HG03060 (cell line): ENCODE measurements at regions not wholly inside any gene's neighbourhood (a gene's known extent, or its start where the extent isn't known, plus 50 kb on each side); places are given as distances from the start of the nearest gene placed in this dataset.

Experiments
- ATAC-seq: cut with Tn5 transposase; IDR thresholded peaks from one replicate; pipeline ENCODE4 v1.9.1; 2021; ENCODE audit warnings: low read depth, moderate number of reproducible peaks; ENCODE audit not compliant: unreplicated experiment

DNA sequence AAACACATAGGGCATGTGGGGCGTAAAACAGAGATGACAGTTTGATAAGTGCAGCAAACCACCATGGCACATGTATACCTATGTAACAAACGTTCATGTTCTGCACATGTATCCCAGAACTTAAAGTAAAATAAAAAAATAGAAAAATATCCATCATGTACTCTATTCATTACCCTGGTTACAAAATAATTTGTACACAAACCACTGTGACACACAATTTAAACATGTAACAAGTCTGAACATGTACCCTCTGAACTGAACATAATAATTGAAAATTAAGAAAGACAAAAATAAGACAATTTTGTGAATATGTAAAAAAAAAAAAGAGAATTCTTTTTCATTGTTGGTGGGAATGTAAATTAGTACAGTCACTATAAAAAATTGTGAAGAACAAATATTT, 379.2 kb downstream of the KDM5D start:
- no peak for ATAC-seq

GRCh38 chrY:19357249-19357648, 387.3 kb downstream of the KDM5D start:
- ATAC-seq = peak; percentile 21

DNA sequence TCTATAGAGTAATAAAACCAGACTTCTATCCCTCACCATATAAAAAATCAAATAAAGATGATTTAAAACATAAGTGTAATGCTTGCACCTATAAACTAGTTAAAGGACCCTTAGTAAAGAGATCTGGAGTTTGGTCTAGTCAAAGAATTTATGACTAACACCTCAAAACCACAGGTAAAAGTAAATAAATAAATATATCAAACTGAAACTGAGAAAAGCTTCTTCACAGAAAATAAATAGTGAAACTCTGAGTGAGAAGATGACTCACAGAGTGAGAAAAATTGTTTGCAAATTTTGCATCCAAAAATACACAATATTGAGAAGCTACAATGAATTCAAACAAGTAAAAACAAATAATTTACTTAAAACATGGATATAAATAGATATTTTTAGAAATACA, 387.8 kb downstream of the KDM5D start:
- peak; percentile 85 for ATAC-seq

DNA sequence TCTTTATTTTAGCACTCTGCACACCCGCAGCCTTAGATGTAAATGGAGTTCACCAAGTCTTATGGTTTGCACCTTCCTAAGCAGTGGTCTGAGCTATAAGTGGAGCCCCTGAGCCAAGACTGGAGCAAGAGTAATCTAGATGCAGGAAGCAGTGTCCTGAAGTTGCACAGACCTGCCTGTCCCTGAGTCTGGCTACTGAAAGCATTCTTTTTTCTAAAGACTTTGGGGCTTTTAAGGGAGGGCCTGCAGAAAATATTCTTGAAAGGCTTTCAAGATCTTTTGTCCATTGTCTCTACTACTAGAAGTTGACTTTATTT, 389.7 kb downstream of the KDM5D start:
- ATAC-seq = no peak

DNA sequence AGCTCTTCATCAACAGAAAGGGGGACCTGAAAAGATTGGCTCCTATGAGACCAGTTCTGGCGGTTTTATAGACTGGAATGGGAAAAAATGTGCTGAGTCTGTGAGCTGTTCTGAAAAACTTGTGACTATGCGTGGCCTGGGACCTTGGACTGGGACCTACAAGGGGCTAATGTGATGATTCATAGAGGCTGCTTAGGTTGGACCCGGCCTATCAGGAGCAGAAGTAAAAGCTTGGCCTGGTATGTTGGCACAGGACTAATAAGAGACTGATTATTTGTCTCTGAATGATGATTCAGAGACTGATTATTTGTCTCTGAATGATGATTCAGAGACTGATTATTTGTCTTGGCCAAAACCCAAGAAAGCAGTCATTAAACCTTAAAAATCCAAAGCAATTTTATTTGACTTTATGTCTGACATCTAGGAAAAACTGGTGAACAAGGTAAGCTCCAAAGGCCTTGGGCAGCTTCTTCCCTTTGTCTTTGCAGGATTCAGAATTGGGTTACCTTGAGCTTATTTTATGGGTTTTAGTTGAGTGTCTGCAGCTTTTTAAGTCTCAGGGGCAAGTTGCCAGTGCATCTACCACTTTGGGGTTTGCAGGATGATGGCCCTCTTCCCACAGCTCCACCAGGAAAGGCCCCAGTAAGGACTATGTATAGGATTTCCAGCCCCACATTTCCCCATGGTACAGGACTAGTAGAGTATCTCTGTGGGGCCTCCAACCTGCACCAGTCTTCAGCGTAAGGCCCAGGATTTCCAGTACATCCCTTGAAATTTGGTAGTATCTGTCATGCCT, 390.3 kb downstream of the KDM5D start:
- ATAC-seq = no peak

- no peak for ATAC-seq
These were observed 392.9 kb downstream of the KDM5D start for GRCh38 chrY:19351616-19352015.

GRCh38 chrY:19321701-19322100, 422.8 kb downstream of the KDM5D start:
- ATAC-seq = no peak

DNA sequence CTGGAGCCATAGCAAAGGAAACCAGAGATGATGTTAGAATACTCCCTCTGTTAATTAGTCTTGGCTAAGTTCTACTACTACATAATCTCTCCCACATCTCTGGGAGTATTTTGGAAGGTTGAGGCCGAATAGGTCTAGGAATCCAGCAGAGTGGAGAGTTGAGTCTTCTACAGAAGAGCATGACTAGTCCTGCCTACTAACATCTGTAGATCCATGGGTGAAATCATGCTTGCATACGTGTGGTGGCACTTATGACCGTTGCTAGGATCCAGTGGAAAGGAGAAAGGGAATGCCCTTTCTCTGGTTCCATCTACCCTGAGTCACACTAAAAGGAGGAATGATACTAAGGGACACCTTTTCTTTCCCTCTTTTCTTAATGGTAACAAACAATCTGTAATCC, 425.4 kb downstream of the KDM5D start:
- no peak for ATAC-seq

DNA sequence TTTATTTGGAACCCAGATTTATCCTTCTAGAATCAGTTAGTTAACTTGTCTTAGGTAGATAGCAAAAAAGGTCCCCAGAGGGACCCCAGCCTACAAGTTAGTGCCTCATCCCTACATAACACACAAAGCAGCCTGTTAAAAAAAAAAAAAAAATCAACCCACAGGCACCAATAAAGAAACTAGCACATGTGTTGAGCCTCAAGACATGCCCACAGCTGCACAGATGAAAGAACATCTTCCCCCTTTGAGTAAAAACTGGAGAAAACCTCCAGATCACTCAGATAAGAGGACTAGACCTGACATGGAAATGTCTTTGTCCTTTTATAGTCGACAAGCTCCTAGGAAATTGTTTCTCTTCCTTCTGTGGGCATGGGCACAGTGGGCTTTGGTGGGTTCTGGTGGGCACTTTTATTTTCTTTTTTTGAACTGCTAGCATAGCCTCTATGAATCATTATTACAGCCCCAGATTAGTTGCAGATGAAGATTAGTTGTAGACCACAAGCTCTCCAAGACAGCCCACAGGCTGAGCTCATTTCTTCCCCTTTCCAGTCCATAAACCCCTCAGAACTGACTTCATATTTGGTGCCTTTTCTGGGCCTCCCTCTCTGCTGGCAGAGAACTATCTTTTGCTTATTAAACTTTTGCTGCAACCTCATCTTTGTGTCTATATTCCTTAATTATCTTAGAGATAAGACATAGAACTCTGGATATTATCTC, 427.1 kb downstream of the KDM5D start:
- ATAC-seq = no peak

- ATAC-seq = no peak
These were observed 436.9 kb downstream of the KDM5D start for GRCh38 chrY:19307627-19308026.

DNA sequence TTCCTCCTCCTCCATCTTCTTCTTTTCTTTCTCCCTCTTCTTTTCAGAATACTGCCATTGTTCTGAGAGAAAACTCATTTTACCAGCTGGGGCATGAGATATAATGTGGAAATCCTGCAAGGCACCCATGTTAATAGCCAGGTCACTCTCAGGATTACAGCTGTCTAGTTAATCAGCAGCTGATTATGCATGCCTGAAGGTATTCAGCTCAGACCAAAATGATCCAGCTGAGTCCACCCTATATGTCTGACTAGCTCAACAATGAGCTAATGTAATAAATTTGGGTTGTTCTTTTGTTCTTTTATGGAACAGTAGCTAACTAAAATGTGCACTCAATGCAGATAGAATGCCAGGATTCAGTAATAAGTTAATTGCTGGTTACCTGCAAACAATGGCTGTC, 441.4 kb downstream of the KDM5D start:
- no peak for ATAC-seq

DNA sequence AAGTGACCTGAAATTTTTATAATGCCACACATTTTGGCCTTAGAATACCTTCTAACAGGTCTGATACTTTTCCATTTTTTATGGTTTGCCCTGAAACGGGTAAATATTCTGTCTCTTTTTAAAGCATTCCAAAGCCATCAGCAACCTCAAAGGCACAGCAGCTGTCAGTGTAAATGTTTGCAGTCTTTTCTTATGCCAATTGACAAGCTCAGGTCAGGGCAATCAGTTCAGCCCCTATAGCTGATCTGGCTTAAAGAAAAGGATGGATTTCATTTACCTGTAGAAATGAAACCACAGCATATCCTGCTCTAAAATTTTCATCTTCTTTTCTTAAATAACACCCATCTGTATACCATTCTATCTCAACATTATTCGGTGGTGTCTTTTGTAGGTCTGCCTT, 453.6 kb downstream of the KDM5D start:
- ATAC-seq = no peak

GRCh38 chrY:19274076-19274475, 470.4 kb downstream of the KDM5D start:
- ATAC-seq = no peak

DNA sequence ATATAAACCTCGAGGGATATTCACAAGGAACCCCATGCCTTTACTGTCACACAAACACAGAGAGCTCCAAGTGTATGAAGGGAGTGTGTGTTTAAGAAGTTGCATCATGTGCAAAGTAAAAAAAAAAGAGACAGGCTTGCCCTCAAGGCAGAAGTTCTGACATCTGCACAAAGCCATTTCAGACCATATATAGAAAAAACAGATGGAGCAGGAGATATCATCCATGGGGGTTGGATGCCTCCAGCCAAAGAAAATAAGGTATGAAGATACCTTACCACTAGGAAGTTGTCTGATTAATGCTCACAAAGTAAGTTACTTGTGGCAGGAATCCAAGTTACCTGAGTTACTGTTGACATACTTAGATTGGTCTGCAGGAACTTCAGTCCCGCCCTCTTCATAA, 476.2 kb downstream of the KDM5D start:
- ATAC-seq = no peak

- no peak for ATAC-seq
These were observed 479.1 kb downstream of the KDM5D start for GRCh38 chrY:19265404-19265803.

GRCh38 chrY:19262310-19262709, 482.2 kb downstream of the KDM5D start:
- no peak for ATAC-seq

- ATAC-seq = no peak
These were observed 458.9 kb upstream of the HSFY2 start for GRCh38 chrY:19232276-19232994.

- ATAC-seq = no peak
These were observed 447.2 kb upstream of the HSFY2 start for GRCh38 chrY:19220784-19221183.

GRCh38 chrY:19208915-19209314, 435.4 kb upstream of the HSFY2 start:
- ATAC-seq = no peak

GRCh38 chrY:19207048-19207447, 433.5 kb upstream of the HSFY2 start:
- ATAC-seq = no peak

DNA sequence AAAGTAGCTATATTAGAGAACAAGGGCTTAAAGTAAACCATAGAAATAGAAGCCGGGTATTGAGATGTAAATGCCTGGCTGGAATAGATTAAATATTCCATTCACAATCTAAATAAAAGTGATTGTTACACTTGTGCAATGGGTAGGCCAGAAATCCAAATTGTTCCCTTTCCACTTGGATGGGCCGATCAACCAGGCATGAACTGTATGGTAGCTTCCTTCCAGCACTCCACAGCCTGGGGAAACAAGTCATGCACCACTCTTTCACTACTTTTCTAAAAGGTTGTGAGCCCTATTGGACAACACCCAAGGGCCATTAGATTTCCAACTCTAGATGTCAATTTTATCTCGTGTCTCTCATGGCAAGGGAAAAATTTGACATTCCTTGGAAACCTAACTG, 407.3 kb upstream of the HSFY2 start:
- ATAC-seq = no peak

- no peak for ATAC-seq
These were observed 394.6 kb upstream of the HSFY2 start for GRCh38 chrY:19168202-19168565.
